Dendritic cell treated with granulocyte-macrophage colony-stimulating factor and Interleukin-4, amounts not matched to agents 40 ng/mL and 50 ng/mL, for 4 days (primary cell): ENCODE measurements at regions not wholly inside any gene's neighbourhood (a gene's known extent, or its start where the extent isn't known, plus 50 kb on each side); places are given as distances from the start of the nearest gene placed in this dataset.

Experiments
- H3K27ac Mint-ChIP-seq: one replicate; pipeline ENCODE4 v1.8.0; 2022; ENCODE audit warnings: mild to moderate bottlenecking, mixed read lengths
- H3K27me3 Mint-ChIP-seq: one replicate; pipeline ENCODE4 v1.8.0; 2022; ENCODE audit warnings: mild to moderate bottlenecking, mixed read lengths
- H3K36me3 Mint-ChIP-seq: one replicate; pipeline ENCODE4 v1.8.0; 2022; ENCODE audit warnings: low read depth, mixed read lengths
- H3K4me1 Mint-ChIP-seq: one replicate; pipeline ENCODE4 v1.8.0; 2022; ENCODE audit warnings: low read depth, mixed read lengths
- H3K4me3 Mint-ChIP-seq: one replicate; pipeline ENCODE4 v1.8.0; 2022; ENCODE audit warnings: mild to moderate bottlenecking, moderate library complexity, mixed read lengths
- H3K9me3 Mint-ChIP-seq: one replicate; pipeline ENCODE4 v1.8.0; 2022; ENCODE audit warnings: mixed read lengths
- intact Hi-C: fragments of 100-400 bp; cut with micrococcal nuclease; formaldehyde crosslinking; loops from one replicate; pipeline ENCODE4 v1.15.0; 2022

- Mint-ChIP-seq H3K27ac (no peak overlapping the region), H3K4me3 (no peak overlapping the region), H3K27me3 (peaks cover 2% of the 10 kb centered on the region), H3K4me1 (peaks cover 5% of the 10 kb centered on the region), H3K36me3 (no peaks in the 10 kb centered on the region), H3K9me3 (no peaks in the 10 kb centered on the region)
- intact Hi-C loops, result no loop called here
Measured at GRCh38 chr16:11462861-11463260, 117.6 kb downstream of the RMI2 start.

- H3K36me3 Mint-ChIP-seq, result no peaks in the 10 kb centered on the region
- H3K4me3 Mint-ChIP-seq, result no peak overlapping the region
- no peaks in the 10 kb centered on the region for H3K4me1 Mint-ChIP-seq
- no peak overlapping the region for H3K27ac Mint-ChIP-seq
- intact Hi-C loops, result no loop called here
- H3K9me3 Mint-ChIP-seq, result no peaks in the 10 kb centered on the region
- H3K27me3 Mint-ChIP-seq, result peaks cover 3% of the 10 kb centered on the region
Measured at GRCh38 chr16:11464241-11464640, 119.0 kb downstream of the RMI2 start.

- Mint-ChIP-seq H3K4me1 (no peaks in the 10 kb centered on the region), H3K27me3 (peaks cover 8% of the 10 kb centered on the region), H3K27ac (no peak overlapping the region), H3K9me3 (no peaks in the 10 kb centered on the region), H3K36me3 (no peaks in the 10 kb centered on the region), H3K4me3 (no peak overlapping the region)
- intact Hi-C loops, result no loop called here
Measured at GRCh38 chr16:11465675-11466074, 120.4 kb downstream of the RMI2 start.

- H3K9me3 Mint-ChIP-seq, result no peaks in the 10 kb centered on the region
- no peak overlapping the region for H3K4me3 Mint-ChIP-seq
- H3K36me3 Mint-ChIP-seq, result no peaks in the 10 kb centered on the region
- H3K4me1 Mint-ChIP-seq, result no peaks in the 10 kb centered on the region
- peaks cover 11% of the 10 kb centered on the region for H3K27me3 Mint-ChIP-seq
- intact Hi-C loops, result no loop called here
- no peak overlapping the region for H3K27ac Mint-ChIP-seq
Measured at GRCh38 chr16:11470676-11471415, 115.9 kb downstream of the LITAF start.

DNA sequence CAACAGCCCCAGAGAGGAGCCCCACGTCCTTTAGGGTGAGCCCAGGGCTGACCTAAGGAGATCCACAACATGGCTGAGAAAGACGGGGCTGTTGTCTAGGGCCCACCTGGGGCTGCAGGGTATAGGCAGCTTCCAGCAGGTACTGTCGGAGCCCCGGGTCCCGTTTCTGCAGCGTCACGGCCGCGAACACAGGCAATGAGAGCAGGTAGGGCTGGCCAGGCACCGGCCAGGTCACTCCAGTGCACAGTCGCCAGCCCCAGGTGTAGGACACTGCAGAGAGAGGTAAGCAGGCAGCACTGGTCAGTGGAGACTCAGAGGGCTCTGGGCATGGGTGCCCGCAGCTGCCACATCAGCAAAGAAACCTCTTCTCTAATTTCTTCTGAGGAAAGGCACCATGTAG lies 115.2 kb downstream of the LITAF start:
- no peaks in the 10 kb centered on the region for H3K36me3 Mint-ChIP-seq

DNA sequence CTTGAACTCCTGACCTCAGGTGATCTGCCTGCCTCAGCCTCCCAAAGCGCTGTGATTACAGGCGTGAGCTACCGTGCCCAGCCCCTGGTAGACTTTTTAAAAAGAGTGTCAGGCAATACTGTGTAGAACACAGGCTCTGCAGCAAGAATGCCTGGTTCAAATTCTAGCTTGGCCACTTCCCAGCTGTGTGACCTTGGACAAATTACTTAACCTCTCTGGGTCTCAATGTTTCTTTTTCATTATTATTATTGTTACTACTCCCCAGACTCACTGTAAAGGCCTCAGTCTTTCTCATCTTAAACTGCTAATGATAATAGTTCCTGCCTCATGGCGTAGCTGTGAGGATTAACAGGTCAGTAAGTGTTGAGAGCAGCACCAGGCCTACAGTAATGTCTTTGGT lies 114.3 kb downstream of the LITAF start:
- no peaks in the 10 kb centered on the region for H3K9me3 Mint-ChIP-seq
- H3K4me3 Mint-ChIP-seq, result no peak overlapping the region
- H3K36me3 Mint-ChIP-seq, result no peaks in the 10 kb centered on the region
- intact Hi-C loops, result no loop called here
- H3K27ac Mint-ChIP-seq, result no peak overlapping the region
- peaks cover 13% of the 10 kb centered on the region for H3K27me3 Mint-ChIP-seq
- no peaks in the 10 kb centered on the region for H3K4me1 Mint-ChIP-seq

More for the DNA sequence above, 115.2 kb downstream of the LITAF start:
- no peaks in the 10 kb centered on the region for H3K9me3 Mint-ChIP-seq
- H3K27ac Mint-ChIP-seq, result no peak overlapping the region
- H3K4me3 Mint-ChIP-seq, result no peak overlapping the region
- intact Hi-C loops, result no loop called here
- H3K27me3 Mint-ChIP-seq, result peaks cover 13% of the 10 kb centered on the region
- no peaks in the 10 kb centered on the region for H3K4me1 Mint-ChIP-seq

- intact Hi-C loops, result no loop called here
- Mint-ChIP-seq H3K36me3 (no peaks in the 10 kb centered on the region), H3K27me3 (peaks cover 13% of the 10 kb centered on the region), H3K27ac (no peak overlapping the region), H3K4me3 (no peak overlapping the region), H3K4me1 (no peaks in the 10 kb centered on the region), H3K9me3 (no peaks in the 10 kb centered on the region)
Measured at GRCh38 chr16:11472851-11473250, 113.9 kb downstream of the LITAF start.

- Mint-ChIP-seq H3K9me3 (no peaks in the 10 kb centered on the region), H3K4me1 (no peaks in the 10 kb centered on the region), H3K27ac (no peak overlapping the region), H3K4me3 (no peak overlapping the region), H3K27me3 (peaks cover 13% of the 10 kb centered on the region), H3K36me3 (no peaks in the 10 kb centered on the region)
- intact Hi-C loops, result no loop called here
Measured at GRCh38 chr16:11473728-11474127, 113.0 kb downstream of the LITAF start.

DNA sequence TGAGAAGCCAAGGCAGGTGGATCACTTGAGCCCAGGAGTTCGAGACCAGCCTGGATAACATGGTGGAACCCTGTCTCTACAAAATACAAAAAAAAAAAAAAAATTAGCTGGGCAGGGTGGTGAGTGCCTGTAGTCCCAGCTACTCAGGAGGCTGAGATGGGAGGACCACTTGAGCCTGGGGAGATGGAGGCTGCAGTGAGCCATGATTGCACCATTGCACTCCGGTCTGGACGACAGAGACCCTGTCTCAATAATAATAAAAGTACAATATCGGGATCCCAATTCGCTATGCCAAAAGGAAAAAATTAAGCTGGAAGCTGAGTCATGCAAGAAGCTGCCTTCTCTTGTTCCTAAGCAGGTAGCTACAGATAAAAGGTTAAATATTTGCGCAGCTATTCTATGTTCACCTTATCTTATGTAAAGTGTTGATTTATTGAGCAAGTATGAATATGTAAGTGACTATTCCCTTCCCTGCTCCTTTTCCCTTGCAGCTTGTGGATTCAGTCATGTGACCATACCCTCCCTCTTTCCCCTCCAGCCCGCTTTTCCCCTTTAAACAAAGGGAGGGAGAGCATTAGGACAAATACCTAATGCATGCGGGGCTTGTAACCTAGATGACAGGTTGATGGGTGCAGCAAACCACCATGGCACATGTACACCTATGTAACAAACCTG lies 112.0 kb downstream of the LITAF start:
- H3K9me3 Mint-ChIP-seq, result no peaks in the 10 kb centered on the region
- H3K27me3 Mint-ChIP-seq, result peaks cover 11% of the 10 kb centered on the region
- intact Hi-C loops, result no loop called here
- no peaks in the 10 kb centered on the region for H3K36me3 Mint-ChIP-seq
- no peak overlapping the region for H3K4me3 Mint-ChIP-seq
- no peak overlapping the region for H3K27ac Mint-ChIP-seq
- H3K4me1 Mint-ChIP-seq, result no peaks in the 10 kb centered on the region

DNA sequence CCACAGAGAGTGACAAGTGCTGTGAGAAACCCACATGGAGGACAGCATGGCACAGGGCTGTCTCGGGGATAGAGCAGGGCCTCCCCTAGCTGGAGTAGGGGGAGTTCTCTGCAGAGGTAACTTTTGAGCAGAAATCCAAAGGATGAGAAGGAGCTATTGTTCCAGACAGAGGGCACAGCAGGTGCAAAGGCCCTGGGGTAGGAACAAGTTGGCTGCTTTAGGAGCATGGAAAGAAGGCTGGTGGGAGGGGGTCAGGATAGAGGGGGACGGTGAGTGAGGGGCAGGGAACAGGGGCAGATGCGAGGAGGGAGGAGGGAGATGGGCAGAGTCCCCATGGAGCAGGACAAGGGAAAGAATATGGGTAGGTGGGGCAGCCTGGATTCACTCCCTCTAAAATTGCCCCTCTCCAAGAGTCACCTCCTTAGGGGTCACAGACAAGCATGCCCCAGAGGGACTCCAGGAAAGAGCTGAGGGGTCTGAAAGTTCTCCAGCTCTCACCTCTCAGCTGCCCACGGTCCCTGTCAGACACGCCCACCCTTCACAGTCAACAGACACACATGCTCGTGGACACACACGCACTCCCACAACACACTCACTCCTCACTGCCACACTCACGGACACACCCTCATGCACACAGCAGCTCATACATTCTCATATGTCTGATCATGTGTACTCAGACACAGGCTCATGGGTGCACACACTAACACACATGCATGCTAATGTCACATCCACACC lies 110.7 kb downstream of the LITAF start:
- Mint-ChIP-seq H3K27ac (no peak overlapping the region), H3K9me3 (peaks cover 5% of the 10 kb centered on the region), H3K4me3 (no peak overlapping the region), H3K36me3 (no peaks in the 10 kb centered on the region), H3K27me3 (peaks cover 3% of the 10 kb centered on the region), H3K4me1 (no peaks in the 10 kb centered on the region)
- intact Hi-C loops, result no loop called here

DNA sequence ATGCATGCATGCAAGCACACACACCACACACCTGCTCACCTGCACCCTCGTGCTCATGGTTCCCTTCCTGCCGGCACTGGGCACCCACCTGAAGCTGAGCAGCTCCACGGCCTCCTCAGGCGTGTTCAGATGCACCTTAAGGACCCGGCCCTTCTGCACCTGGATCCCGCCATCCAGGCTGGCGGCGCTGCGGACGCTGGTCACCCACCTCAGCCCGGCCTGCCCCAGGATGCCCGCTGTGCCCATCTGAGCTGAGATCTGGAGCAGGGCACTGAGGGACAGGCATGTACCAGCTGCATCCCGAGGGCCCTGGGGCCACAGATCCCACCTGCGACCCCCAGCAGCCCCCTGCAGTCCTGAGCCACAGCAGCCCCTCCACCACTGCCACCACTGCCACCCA lies 110.0 kb downstream of the LITAF start:
- intact Hi-C loops, result no loop called here
- H3K9me3 Mint-ChIP-seq, result peaks cover 6% of the 10 kb centered on the region
- no peak overlapping the region for H3K27ac Mint-ChIP-seq
- H3K27me3 Mint-ChIP-seq, result peaks cover 2% of the 10 kb centered on the region
- H3K4me1 Mint-ChIP-seq, result no peaks in the 10 kb centered on the region
- no peaks in the 10 kb centered on the region for H3K36me3 Mint-ChIP-seq
- no peak overlapping the region for H3K4me3 Mint-ChIP-seq

DNA sequence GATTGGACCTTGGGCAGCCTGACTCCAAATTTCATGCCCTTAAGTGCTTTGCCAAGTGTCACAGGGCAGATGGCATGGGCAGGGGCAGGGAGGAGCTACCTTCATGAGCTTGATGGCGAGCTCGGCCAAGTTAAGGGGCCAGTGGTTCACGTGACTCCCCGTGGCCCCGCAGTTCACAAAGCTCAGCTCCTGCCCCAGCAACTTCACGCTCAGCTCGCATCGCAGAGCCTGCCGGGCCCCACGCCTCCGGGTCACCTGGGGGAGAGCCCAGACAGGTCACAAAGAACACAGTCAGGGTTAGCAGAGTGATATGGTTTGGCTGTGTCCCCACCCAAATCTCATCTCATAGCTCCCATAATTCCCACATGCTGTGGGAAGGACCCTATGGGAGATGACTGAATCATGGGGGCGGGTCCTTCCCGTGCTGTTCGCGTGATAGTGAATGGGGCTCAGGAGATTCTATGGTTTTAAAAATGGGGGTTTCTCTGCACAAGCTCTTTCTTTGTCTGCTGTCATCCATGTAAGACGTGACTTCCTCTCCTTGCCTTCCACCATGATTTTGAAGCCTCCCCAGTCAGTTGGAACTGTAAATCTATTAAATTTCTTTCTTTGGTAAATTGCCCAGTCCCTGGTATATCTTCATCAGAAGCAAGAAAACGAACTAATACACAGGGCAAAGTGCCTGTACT lies 108.1 kb downstream of the LITAF start:
- intact Hi-C loops, result no loop called here
- no peak overlapping the region for H3K27ac Mint-ChIP-seq
- H3K27me3 Mint-ChIP-seq, result peaks cover 5% of the 10 kb centered on the region
- no peaks in the 10 kb centered on the region for H3K4me1 Mint-ChIP-seq
- peaks cover 16% of the 10 kb centered on the region for H3K9me3 Mint-ChIP-seq
- H3K4me3 Mint-ChIP-seq, result no peak overlapping the region
- H3K36me3 Mint-ChIP-seq, result no peaks in the 10 kb centered on the region

DNA sequence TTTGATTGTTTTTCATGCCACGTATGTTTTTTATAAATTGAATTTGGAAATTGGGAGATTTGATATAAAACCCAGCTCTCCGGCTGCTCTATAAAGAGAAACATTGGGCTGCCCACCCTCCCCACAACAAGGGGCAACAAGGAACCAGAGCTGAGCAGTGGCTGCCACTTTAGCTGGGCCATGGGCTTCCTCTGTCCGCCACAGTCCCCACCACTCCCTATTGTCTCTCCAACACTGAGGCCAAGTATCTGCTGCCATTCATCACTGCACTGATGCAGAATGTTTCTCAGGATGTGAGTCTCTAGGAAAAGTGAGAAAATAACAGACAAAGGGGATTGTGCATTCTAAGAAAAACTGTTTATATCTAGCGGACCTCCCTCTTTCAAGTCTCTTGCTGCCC lies 106.8 kb downstream of the LITAF start:
- Mint-ChIP-seq H3K4me1 (no peaks in the 10 kb centered on the region), H3K9me3 (peaks cover 25% of the 10 kb centered on the region), H3K36me3 (no peaks in the 10 kb centered on the region), H3K4me3 (no peak overlapping the region), H3K27ac (no peak overlapping the region), H3K27me3 (peaks cover 8% of the 10 kb centered on the region)
- intact Hi-C loops, result no loop called here

- Mint-ChIP-seq H3K4me1 (no peaks in the 10 kb centered on the region), H3K36me3 (no peaks in the 10 kb centered on the region), H3K27me3 (peaks cover 9% of the 10 kb centered on the region), H3K9me3 (peaks cover 32% of the 10 kb centered on the region), H3K27ac (no peak overlapping the region), H3K4me3 (no peak overlapping the region)
- intact Hi-C loops, result no loop called here
Measured at GRCh38 chr16:11480634-11481033, 106.1 kb downstream of the LITAF start.
